Mesenchymal stem cell (in vitro differentiated cells and primary cell): ENCODE measurements at regions not wholly inside any gene's neighbourhood (a gene's known extent, or its start where the extent isn't known, plus 50 kb on each side); places are given as distances from the start of the nearest gene placed in this dataset.

Experiments used
- DNase-seq: peaks from one replicate; pipeline ENCODE4 v3.0.0-alpha.2; 2013
- H2AFZ ChIP-seq: one replicate; pipeline ENCODE4 v1.6.1; 2013; ENCODE audit warnings: low read depth, mild to moderate bottlenecking, control low read depth, inconsistent platforms, low read length, moderate library complexity
- H2AK5ac ChIP-seq: 2 replicates; pipeline ENCODE4 v1.6.1; 2013; ENCODE audit warnings: low read length, moderate library complexity, mild to moderate bottlenecking, inconsistent platforms; ENCODE audit not compliant: severe bottlenecking
- H2BK120ac ChIP-seq: one replicate; pipeline ENCODE4 v1.6.1; 2013; ENCODE audit warnings: low read depth, mild to moderate bottlenecking, inconsistent platforms, low read length, moderate library complexity
- H2BK12ac ChIP-seq, 2 experiments: one replicate each; pipeline ENCODE4 v1.6.1; 2013; ENCODE audit warnings: inconsistent platforms in 2 of 2, low read length in 2 of 2, mild to moderate bottlenecking in 2 of 2, moderate library complexity in 2 of 2, control low read depth in 1 of 2
- H2BK15ac ChIP-seq: one replicate; pipeline ENCODE4 v1.6.1; 2013; ENCODE audit warnings: mild to moderate bottlenecking, low read depth, inconsistent platforms; ENCODE audit not compliant: poor library complexity, severe bottlenecking
- H2BK5ac ChIP-seq: 2 replicates; pipeline ENCODE4 v1.6.1; 2013; ENCODE audit warnings: low read depth, mild to moderate bottlenecking, low read length, control low read depth, inconsistent platforms; ENCODE audit not compliant: poor library complexity, severe bottlenecking
- H3K14ac ChIP-seq, 2 experiments: one replicate each; pipeline ENCODE4 v1.6.1; 2013; ENCODE audit warnings: inconsistent platforms in 2 of 2, low read length in 2 of 2, control low read depth in 1 of 2, mild to moderate bottlenecking in 1 of 2, moderate library complexity in 1 of 2
- H3K18ac ChIP-seq, 2 experiments: one replicate each; pipeline ENCODE4 v1.6.1; 2013; ENCODE audit warnings: inconsistent platforms in 2 of 2, low read length in 2 of 2, control low read depth in 1 of 2, low read depth in 1 of 2, mild to moderate bottlenecking in 1 of 2
- H3K23ac ChIP-seq, 2 experiments: one replicate each; pipeline ENCODE4 v1.6.1; 2013; ENCODE audit warnings: inconsistent platforms in 2 of 2, low read length in 2 of 2, mild to moderate bottlenecking in 2 of 2, moderate library complexity in 2 of 2, control low read depth in 1 of 2
- H3K27ac ChIP-seq: 2 replicates; pipeline ENCODE4 v1.5.1; 2013; ENCODE audit warnings: mild to moderate bottlenecking, moderate library complexity, low read length, control low read depth, inconsistent platforms; ENCODE audit not compliant: poor library complexity, severe bottlenecking
- H3K27me3 ChIP-seq, 2 experiments: 2 replicates each; pipeline versions ENCODE4 v1.6.1 to v1.7.0; 2013; ENCODE audit warnings: low read length in 2 of 2, mild to moderate bottlenecking in 2 of 2, moderate library complexity in 2 of 2, control low read depth in 1 of 2, inconsistent platforms in 1 of 2; ENCODE audit not compliant: control insufficient read depth in 1 of 2, insufficient read depth in 1 of 2
- H3K36me3 ChIP-seq, 2 experiments: 2 replicates each; pipeline versions ENCODE4 v1.6.1 to v1.7.0; 2013; ENCODE audit warnings: low read length in 2 of 2, control low read depth in 1 of 2, inconsistent platforms in 1 of 2, low read depth in 1 of 2, mild to moderate bottlenecking in 1 of 2; ENCODE audit not compliant: insufficient read depth in 2 of 2, control insufficient read depth in 1 of 2
- H3K4ac ChIP-seq, 2 experiments: one replicate each; pipeline ENCODE4 v1.6.1; 2013; ENCODE audit warnings: inconsistent platforms in 2 of 2, low read length in 2 of 2, mild to moderate bottlenecking in 2 of 2, moderate library complexity in 2 of 2, control low read depth in 1 of 2, low read depth in 1 of 2
- H3K4me1 ChIP-seq: 2 replicates; pipeline ENCODE4 v1.6.1; 2013; ENCODE audit warnings: low read depth, low read length, control low read depth; ENCODE audit not compliant: control insufficient read depth, insufficient read depth
- H3K4me2 ChIP-seq: 2 replicates; pipeline ENCODE4 v1.6.1; 2013; ENCODE audit warnings: low read length, mild to moderate bottlenecking, inconsistent platforms; ENCODE audit not compliant: poor library complexity, severe bottlenecking
- H3K4me3 ChIP-seq, 2 experiments: 2 replicates each; pipeline versions ENCODE4 v1.5.1 to v1.7.0; 2013; ENCODE audit warnings: low read length in 2 of 2, mild to moderate bottlenecking in 2 of 2, control low read depth in 1 of 2, low read depth in 1 of 2; ENCODE audit not compliant: insufficient read depth in 1 of 2
- H3K79me1 ChIP-seq: replicated peaks from 2 replicates; pipeline ENCODE4 v1.6.1; 2013; ENCODE audit warnings: mild to moderate bottlenecking, control low read depth, low read length, inconsistent platforms; ENCODE audit not compliant: poor library complexity, severe bottlenecking
- H3K9ac ChIP-seq: 2 replicates; pipeline ENCODE4 v1.7.0; 2013; ENCODE audit warnings: mild to moderate bottlenecking, low read length, moderate library complexity
- H3K9me3 ChIP-seq: 2 replicates; pipeline ENCODE4 v1.7.0; 2013; ENCODE audit warnings: mild to moderate bottlenecking, low read length; ENCODE audit not compliant: control insufficient read depth
- H4K8ac ChIP-seq: one replicate; pipeline ENCODE4 v1.6.1; 2013; ENCODE audit warnings: inconsistent platforms, mild to moderate bottlenecking, low read length, moderate library complexity
- H4K91ac ChIP-seq: one replicate; pipeline ENCODE4 v1.6.1; 2013; ENCODE audit warnings: mild to moderate bottlenecking, low read length, inconsistent platforms
- WGBS: methylation state at CpG from one replicate; pipeline ENCODE4 v1.1.7; 2013; ENCODE audit warnings: mixed read lengths; 5-methylcytosine and 5-hydroxymethylcytosine counted together

DNA sequence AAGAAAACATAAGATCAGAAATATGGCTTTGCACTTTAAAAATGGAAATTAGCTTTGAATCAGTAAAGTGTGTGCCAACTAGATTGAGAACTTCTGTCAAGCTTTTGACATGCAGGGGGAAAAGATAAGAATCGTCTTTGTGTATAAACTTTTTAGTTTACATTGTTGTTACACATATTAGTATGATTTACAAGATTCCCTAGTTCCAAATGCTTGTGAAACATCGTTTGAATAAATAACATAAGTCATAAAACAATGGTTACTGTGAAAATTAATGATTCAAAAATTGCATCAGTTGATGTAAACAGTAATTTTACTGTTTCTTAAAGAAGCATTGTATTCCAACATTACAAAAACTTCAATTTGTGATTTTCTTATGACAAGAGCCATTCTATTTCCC lies 207.6 kb upstream of the MTPN start:
- no peak overlapping the region for H3K14ac ChIP-seq
- no peak overlapping the region for H2BK120ac ChIP-seq
- H3K23ac ChIP-seq, result no peak overlapping the region
- H3K18ac ChIP-seq, result no peak overlapping the region
- DNase-seq, result no peak
- H3K4me2 ChIP-seq, result no peak overlapping the region
- no peaks in the 10 kb centered on the region for H3K79me1 ChIP-seq
- H3K27me3 ChIP-seq, result no peaks in the 10 kb centered on the region
- no peak overlapping the region for H3K9ac ChIP-seq
- no peak overlapping the region for H2AK5ac ChIP-seq
- H2BK12ac ChIP-seq, result no peak overlapping the region
- no peak overlapping the region for H4K8ac ChIP-seq
- H4K91ac ChIP-seq, result no peak overlapping the region
- no peak overlapping the region for H3K4me3 ChIP-seq
- no peaks in the 10 kb centered on the region for H3K36me3 ChIP-seq
- peaks cover 3% of the 10 kb centered on the region for H3K9me3 ChIP-seq
- no CpG with 5 or more reads among the region's 2 CpGs for WGBS
- H3K4me1 ChIP-seq, result no peaks in the 10 kb centered on the region
- H2BK15ac ChIP-seq, result no peak overlapping the region
- H3K27ac ChIP-seq, result no peak overlapping the region
- no peak overlapping the region for H3K4ac ChIP-seq
- H2AFZ ChIP-seq, result no peak overlapping the region
- no peak overlapping the region for H2BK5ac ChIP-seq

DNA sequence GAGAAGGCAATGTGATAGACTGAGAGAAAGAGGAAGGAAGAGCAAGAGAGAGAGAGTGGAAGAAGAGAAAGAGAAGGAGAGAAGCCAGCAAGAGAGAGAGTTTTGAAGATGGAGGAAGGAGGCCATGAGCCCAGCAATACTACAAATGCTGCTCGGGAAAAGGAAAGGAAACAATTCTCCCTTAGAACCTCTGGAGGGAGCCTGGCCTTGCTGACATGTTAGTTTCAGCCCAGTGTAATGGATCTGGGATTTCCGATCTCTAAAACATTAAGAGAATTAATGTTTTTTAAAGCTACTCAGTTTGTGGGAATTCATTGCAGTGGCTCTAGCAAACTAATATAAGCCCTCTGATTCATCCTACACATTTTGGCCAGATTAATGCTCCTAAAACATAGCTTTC lies 206.8 kb upstream of the MTPN start:
- Histone ChIP-seq H3K18ac (no peak overlapping the region), H3K79me1 (no peaks in the 10 kb centered on the region), H3K27me3 (no peaks in the 10 kb centered on the region), H4K8ac (no peak overlapping the region), H3K4me2 (no peak overlapping the region), H3K9me3 (no peaks in the 10 kb centered on the region), H3K23ac (no peak overlapping the region), H2BK15ac (no peak overlapping the region), H2BK5ac (no peak overlapping the region), H2BK120ac (no peak overlapping the region), H3K27ac (no peak overlapping the region), H3K4me3 (no peak overlapping the region), H4K91ac (no peak overlapping the region), H3K36me3 (no peaks in the 10 kb centered on the region), H3K4me1 (no peaks in the 10 kb centered on the region), H3K4ac (no peak overlapping the region), H3K14ac (no peak overlapping the region), H2AK5ac (no peak overlapping the region), H2AFZ (no peak overlapping the region), H3K9ac (no peak overlapping the region), H2BK12ac (no peak overlapping the region)
- WGBS, result 73% methylated on average over 2 of the region's 2 CpGs
- peak; percentile 35 for DNase-seq

- H3K4ac ChIP-seq, result no peak overlapping the region
These were observed 203.8 kb upstream of the MTPN start for GRCh38 chr7:136180984-136181383.

DNA sequence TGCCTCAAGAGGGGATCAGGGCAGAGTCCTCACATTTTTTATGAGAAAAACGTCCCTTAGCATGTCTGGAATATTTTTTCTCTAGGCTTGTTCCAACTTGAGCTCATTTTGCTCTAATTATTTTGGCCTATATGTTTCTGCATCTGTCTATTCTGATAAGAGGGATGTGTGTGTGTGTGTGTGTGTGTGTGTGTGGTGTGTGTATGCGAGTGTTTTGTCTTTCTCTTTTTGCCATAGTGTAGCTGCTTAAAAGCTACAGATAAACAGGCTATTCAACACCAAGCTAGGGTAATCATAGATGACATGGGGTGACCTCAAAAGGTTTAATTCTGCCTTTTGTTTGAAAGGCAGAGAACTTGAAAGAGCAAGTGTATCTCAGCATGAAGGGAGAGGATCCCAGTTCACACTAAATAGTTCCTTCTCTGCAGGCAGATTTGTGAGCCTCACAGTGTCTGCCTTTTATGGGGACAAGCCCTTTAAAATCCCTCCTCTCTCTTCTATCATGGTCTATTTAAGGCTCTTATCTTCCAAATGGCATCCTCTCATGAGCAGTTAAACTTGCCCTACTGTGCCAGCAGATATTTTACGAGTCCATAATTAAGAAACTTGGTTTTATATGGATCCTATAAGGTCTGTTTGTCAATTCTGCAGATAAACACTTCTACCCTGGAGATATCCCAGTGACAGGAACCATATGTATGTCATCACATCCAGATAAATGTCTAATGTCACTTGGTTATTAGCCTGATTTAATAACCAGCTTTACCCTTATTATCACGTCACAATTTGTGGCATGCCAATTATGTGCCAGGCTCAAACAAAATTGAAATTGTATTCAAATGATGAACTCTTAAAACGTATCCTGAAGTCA lies 202.9 kb upstream of the MTPN start:
- no peak overlapping the region for H3K4me3 ChIP-seq
- no peaks in the 10 kb centered on the region for H3K27me3 ChIP-seq
- no peak overlapping the region for H3K4me2 ChIP-seq
- no peaks in the 10 kb centered on the region for H3K79me1 ChIP-seq
- H2BK120ac ChIP-seq, result no peak overlapping the region
- no peak overlapping the region for H2AFZ ChIP-seq
- H3K23ac ChIP-seq, result no peak overlapping the region
- no peak overlapping the region for H3K18ac ChIP-seq
- 65% methylated on average over 3 of the region's 5 CpGs for WGBS
- H3K27ac ChIP-seq, result no peak overlapping the region
- no peak overlapping the region for H2AK5ac ChIP-seq
- no peak overlapping the region for H4K91ac ChIP-seq
- no peaks in the 10 kb centered on the region for H3K9me3 ChIP-seq
- no peak overlapping the region for H4K8ac ChIP-seq
- no peak overlapping the region for H3K9ac ChIP-seq
- H2BK12ac ChIP-seq, result no peak overlapping the region
- H3K36me3 ChIP-seq, result no peaks in the 10 kb centered on the region
- H3K14ac ChIP-seq, result no peak overlapping the region
- no peak for DNase-seq
- no peak overlapping the region for H2BK15ac ChIP-seq
- no peak overlapping the region for H2BK5ac ChIP-seq
- H3K4ac ChIP-seq, result no peak overlapping the region
- no peaks in the 10 kb centered on the region for H3K4me1 ChIP-seq

More at GRCh38 chr7:136180984-136181383, 203.8 kb upstream of the MTPN start:
- Histone ChIP-seq H2BK5ac (no peak overlapping the region), H2BK12ac (no peak overlapping the region), H3K36me3 (no peaks in the 10 kb centered on the region), H2BK120ac (no peak overlapping the region), H2BK15ac (no peak overlapping the region), H2AFZ (no peak overlapping the region), H3K9ac (no peak overlapping the region), H2AK5ac (no peak overlapping the region), H3K4me3 (no peak overlapping the region), H4K8ac (no peak overlapping the region), H3K79me1 (no peaks in the 10 kb centered on the region), H4K91ac (no peak overlapping the region), H3K18ac (no peak overlapping the region), H3K23ac (no peak overlapping the region), H3K27me3 (no peaks in the 10 kb centered on the region), H3K14ac (no peak overlapping the region), H3K4me2 (no peak overlapping the region), H3K4me1 (no peaks in the 10 kb centered on the region), H3K27ac (no peak overlapping the region), H3K9me3 (no peaks in the 10 kb centered on the region)
- 81% methylated on average over 7 of the region's 7 CpGs for WGBS
- no peak for DNase-seq
